Fibroblast of lung (primary cell): ENCODE measurements at regions not wholly inside any gene's neighbourhood (a gene's known extent, or its start where the extent isn't known, plus 50 kb on each side); places are given as distances from the start of the nearest gene placed in this dataset.

Experiments
- DNase-seq, 2 donors: peaks; one replicate each; pipeline versions ENCODE4 v3.0.0 to v3.0.0-alpha.2; 2010; ENCODE audit warnings: low read depth in 2 of 2
- H2AFZ ChIP-seq: 2 replicates; pipeline ENCODE4 v1.5.1; 2012; ENCODE audit warnings: low read length, control low read depth, inconsistent platforms
- H3K27ac ChIP-seq: 2 replicates; pipeline ENCODE4 v1.5.1; 2011; ENCODE audit warnings: low read length, control low read depth; ENCODE audit not compliant: insufficient read depth
- H3K27me3 ChIP-seq: 2 replicates; pipeline ENCODE4 v1.5.1; 2011; ENCODE audit warnings: mild to moderate bottlenecking, low read length; ENCODE audit not compliant: control insufficient read depth, insufficient read depth
- H3K36me3 ChIP-seq: 2 replicates; pipeline ENCODE4 v1.5.1; 2011; ENCODE audit warnings: low read length; ENCODE audit not compliant: control insufficient read depth, insufficient read depth
- H3K4me1 ChIP-seq: 2 replicates; pipeline ENCODE4 v1.5.1; 2011; ENCODE audit warnings: low read length; ENCODE audit not compliant: control insufficient read depth, insufficient read depth; ENCODE audit errors: extremely low read depth
- H3K4me2 ChIP-seq: 2 replicates; pipeline ENCODE4 v1.5.1; 2011; ENCODE audit warnings: low read length, control low read depth; ENCODE audit not compliant: insufficient read depth; ENCODE audit errors: extremely low read depth
- H3K4me3 ChIP-seq, 4 experiments: fragments of 200-600 bp in 1 of 4; sonication (generic) in 1 of 4; replicated peaks in 1 of 4; 2 replicates each; pipeline ENCODE4 v1.5.1; 2011 to 2016; ENCODE audit warnings: low read length in 4 of 4, low read depth in 3 of 4, mild to moderate bottlenecking in 3 of 4, control low read depth in 2 of 4, inconsistent platforms in 1 of 4, mixed read lengths in 1 of 4; ENCODE audit not compliant: insufficient read depth in 1 of 4; ENCODE audit errors: control extremely low read depth in 1 of 4
- H3K79me2 ChIP-seq: 2 replicates; pipeline ENCODE4 v1.5.1; 2012; ENCODE audit warnings: mild to moderate bottlenecking, low read length, inconsistent platforms; ENCODE audit not compliant: control insufficient read depth, insufficient read depth
- H3K9ac ChIP-seq: 2 replicates; pipeline ENCODE4 v1.5.1; 2011; ENCODE audit warnings: mild to moderate bottlenecking, low read length, control low read depth; ENCODE audit not compliant: insufficient read depth
- H3K9me3 ChIP-seq: 2 replicates; pipeline ENCODE4 v1.5.1; 2012; ENCODE audit warnings: low read depth, low read length; ENCODE audit not compliant: control insufficient read depth, insufficient read depth
- H4K20me1 ChIP-seq: 2 replicates; pipeline ENCODE4 v1.5.1; 2011; ENCODE audit warnings: low read length; ENCODE audit not compliant: control insufficient read depth, insufficient read depth; ENCODE audit errors: extremely low read depth
- EZH2 ChIP-seq: IDR thresholded peaks from 2 replicates; pipeline ENCODE4 v1.5.1; 2012; ENCODE audit warnings: low read length, control low read depth, mild to moderate bottlenecking; ENCODE audit errors: missing control alignments
- TF ChIP-seq, protein P1 (sequence below), 2 donors: IDR thresholded peaks in 1 of 2; conservative IDR thresholded peaks in 1 of 2; 1 replicate in 1 of 2; 2 replicates in 1 of 2; pipeline ENCODE4 v1.5.1; 2011 to 2012; ENCODE audit warnings: low read length in 2 of 2, control low read depth in 1 of 2, inconsistent platforms in 1 of 2, low read depth in 1 of 2, mild to moderate bottlenecking in 1 of 2

DNA sequence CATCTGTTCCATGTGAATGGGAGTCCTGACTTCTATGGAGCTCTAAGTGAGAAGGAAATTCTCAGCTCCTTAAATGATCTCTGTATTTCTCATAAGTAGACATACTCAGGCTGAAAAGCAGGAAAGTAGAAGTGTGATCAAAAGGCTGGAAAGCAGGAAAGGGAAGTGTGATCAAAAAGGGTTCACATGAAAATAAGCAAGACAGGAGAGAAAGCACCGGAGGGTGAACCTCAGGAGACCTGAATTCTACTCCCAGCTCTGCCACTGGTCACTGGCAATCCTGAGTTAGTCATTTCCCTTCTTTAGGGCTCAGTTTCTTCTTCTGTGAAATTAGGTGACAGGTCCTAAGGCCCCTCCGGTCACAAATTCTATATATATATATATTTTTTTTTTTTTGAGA lies 55.5 kb upstream of the TRERF1 start:
- TF ChIP-seq, protein P1, sequence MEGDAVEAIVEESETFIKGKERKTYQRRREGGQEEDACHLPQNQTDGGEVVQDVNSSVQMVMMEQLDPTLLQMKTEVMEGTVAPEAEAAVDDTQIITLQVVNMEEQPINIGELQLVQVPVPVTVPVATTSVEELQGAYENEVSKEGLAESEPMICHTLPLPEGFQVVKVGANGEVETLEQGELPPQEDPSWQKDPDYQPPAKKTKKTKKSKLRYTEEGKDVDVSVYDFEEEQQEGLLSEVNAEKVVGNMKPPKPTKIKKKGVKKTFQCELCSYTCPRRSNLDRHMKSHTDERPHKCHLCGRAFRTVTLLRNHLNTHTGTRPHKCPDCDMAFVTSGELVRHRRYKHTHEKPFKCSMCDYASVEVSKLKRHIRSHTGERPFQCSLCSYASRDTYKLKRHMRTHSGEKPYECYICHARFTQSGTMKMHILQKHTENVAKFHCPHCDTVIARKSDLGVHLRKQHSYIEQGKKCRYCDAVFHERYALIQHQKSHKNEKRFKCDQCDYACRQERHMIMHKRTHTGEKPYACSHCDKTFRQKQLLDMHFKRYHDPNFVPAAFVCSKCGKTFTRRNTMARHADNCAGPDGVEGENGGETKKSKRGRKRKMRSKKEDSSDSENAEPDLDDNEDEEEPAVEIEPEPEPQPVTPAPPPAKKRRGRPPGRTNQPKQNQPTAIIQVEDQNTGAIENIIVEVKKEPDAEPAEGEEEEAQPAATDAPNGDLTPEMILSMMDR (conservative IDR thresholded peaks at IDR 0.05 in 1 of 2, IDR thresholded peaks at IDR 0.05 in 1 of 2; ENCODE audit: low read depth in 1 of 2, low read length in 2 of 2) = no peak
- no peak for TF ChIP-seq EZH2
- no peaks in the 10 kb centered on the region for H3K36me3 ChIP-seq
- no peak overlapping the region for H3K4me3 ChIP-seq
- H3K27ac ChIP-seq = no peak overlapping the region
- no peak for DNase-seq
- no peaks in the 10 kb centered on the region for H3K79me2 ChIP-seq
- H3K27me3 ChIP-seq = no peaks in the 10 kb centered on the region
- H4K20me1 ChIP-seq = no peaks in the 10 kb centered on the region
- H3K9ac ChIP-seq = no peak overlapping the region
- no peak overlapping the region for H3K4me2 ChIP-seq
- no peaks in the 10 kb centered on the region for H3K4me1 ChIP-seq
- no peaks in the 10 kb centered on the region for H3K9me3 ChIP-seq
- H2AFZ ChIP-seq = no peak overlapping the region

DNA sequence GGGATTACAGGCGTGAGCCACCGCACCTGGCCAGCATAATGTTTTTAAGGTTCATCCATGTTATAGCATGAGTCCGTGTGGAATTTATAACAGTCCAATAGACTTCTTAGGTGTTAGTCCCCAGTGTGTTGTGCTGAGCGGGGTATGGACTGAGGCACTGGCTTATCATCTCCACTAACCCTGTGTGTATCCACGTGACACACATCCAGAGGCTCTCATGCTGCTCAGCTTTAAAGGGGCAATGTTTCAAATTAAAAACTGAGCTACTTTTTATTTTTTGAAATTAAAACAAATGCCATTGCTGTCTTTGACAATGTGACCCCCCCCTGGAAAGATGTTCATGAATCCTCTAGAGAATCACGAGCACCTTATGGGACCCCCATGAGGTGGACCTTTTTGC lies 54.3 kb upstream of the TRERF1 start:
- no peaks in the 10 kb centered on the region for H3K36me3 ChIP-seq
- DNase-seq = no peak
- no peaks in the 10 kb centered on the region for H4K20me1 ChIP-seq
- H3K9me3 ChIP-seq = no peaks in the 10 kb centered on the region
- no peak overlapping the region for H2AFZ ChIP-seq
- H3K27me3 ChIP-seq = no peaks in the 10 kb centered on the region
- H3K79me2 ChIP-seq = no peaks in the 10 kb centered on the region
- no peak overlapping the region for H3K27ac ChIP-seq
- no peaks in the 10 kb centered on the region for H3K4me1 ChIP-seq
- no peak overlapping the region for H3K4me2 ChIP-seq
- no peak overlapping the region for H3K4me3 ChIP-seq
- no peak overlapping the region for H3K9ac ChIP-seq
- TF ChIP-seq, protein P1 (conservative IDR thresholded peaks at IDR 0.05 in 1 of 2, IDR thresholded peaks at IDR 0.05 in 1 of 2; ENCODE audit: low read depth in 1 of 2, low read length in 2 of 2) = no peak
- TF ChIP-seq EZH2 = no peak

DNA sequence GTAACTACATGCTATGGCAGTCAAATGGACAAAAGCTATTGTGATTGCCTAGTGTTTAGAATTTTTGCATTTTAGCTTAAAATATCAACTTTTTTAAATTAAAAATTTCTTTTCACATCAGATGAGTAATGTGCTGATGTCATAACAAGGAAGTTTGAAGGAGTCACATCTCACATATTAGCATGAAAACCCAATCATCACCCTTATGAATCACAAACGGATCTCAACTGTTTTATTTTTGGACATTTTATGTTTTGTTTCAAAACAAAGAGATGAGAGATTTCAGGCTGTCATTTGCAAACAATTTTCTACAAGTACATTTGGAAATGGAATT lies 53.6 kb upstream of the TRERF1 start:
- Histone ChIP-seq H3K9ac (no peak overlapping the region), H3K4me3 (no peak overlapping the region), H2AFZ (no peak overlapping the region), H3K27me3 (no peaks in the 10 kb centered on the region), H4K20me1 (no peaks in the 10 kb centered on the region), H3K4me1 (no peaks in the 10 kb centered on the region), H3K36me3 (no peaks in the 10 kb centered on the region), H3K9me3 (no peaks in the 10 kb centered on the region), H3K27ac (no peak overlapping the region), H3K79me2 (no peaks in the 10 kb centered on the region), H3K4me2 (peak overlapping the region; percentile 51)
- TF ChIP-seq, protein P1 (conservative IDR thresholded peaks at IDR 0.05 in 1 of 2, IDR thresholded peaks at IDR 0.05 in 1 of 2; ENCODE audit: low read depth in 1 of 2, low read length in 2 of 2) = no peak
- no peak for TF ChIP-seq EZH2
- DNase-seq = peak; percentile 19 to 71
